ENCODE measurements at regions not wholly inside any gene's neighbourhood (a gene's known extent, or its start where the extent isn't known, plus 50 kb on each side); places are given as distances from the start of the nearest gene placed in this dataset.

- TF ChIP-seq CTCF (IDR thresholded peaks at IDR 0.05) (no peak), EP300 (IDR thresholded peaks at IDR 0.05) (no peak)
Observed at GRCh38 chr7:123270570-123270969, 70.8 kb upstream of the SLC13A1 start.
